ENCODE measurements at regions not wholly inside any gene's neighbourhood (a gene's known extent, or its start where the extent isn't known, plus 50 kb on each side); places are given as distances from the start of the nearest gene placed in this dataset.

DNA sequence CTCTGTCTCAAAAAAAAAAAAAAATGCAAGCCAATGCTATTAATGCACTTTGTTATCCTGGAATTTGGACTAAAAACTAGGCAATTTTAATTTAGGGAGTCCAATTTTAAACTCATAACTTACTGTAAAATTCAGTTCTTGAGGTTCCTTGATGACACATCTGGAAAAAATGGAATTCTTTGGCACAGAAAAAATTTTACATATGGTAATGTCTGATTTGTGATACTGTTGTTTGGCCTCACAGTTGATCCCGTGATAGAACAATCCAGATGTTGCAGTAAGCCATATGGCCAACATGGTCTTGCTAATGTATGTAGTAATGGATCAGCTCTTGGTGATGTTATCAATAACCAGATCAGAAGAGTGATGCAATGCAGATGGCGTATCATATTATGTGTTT, 1089.8 kb downstream of the FLRT2 start:
- TF ChIP-seq, protein P1, sequence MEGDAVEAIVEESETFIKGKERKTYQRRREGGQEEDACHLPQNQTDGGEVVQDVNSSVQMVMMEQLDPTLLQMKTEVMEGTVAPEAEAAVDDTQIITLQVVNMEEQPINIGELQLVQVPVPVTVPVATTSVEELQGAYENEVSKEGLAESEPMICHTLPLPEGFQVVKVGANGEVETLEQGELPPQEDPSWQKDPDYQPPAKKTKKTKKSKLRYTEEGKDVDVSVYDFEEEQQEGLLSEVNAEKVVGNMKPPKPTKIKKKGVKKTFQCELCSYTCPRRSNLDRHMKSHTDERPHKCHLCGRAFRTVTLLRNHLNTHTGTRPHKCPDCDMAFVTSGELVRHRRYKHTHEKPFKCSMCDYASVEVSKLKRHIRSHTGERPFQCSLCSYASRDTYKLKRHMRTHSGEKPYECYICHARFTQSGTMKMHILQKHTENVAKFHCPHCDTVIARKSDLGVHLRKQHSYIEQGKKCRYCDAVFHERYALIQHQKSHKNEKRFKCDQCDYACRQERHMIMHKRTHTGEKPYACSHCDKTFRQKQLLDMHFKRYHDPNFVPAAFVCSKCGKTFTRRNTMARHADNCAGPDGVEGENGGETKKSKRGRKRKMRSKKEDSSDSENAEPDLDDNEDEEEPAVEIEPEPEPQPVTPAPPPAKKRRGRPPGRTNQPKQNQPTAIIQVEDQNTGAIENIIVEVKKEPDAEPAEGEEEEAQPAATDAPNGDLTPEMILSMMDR (conservative IDR thresholded peaks at IDR 0.05): no peak
- TF ChIP-seq ZFX (IDR thresholded peaks at IDR 0.05): no peak

DNA sequence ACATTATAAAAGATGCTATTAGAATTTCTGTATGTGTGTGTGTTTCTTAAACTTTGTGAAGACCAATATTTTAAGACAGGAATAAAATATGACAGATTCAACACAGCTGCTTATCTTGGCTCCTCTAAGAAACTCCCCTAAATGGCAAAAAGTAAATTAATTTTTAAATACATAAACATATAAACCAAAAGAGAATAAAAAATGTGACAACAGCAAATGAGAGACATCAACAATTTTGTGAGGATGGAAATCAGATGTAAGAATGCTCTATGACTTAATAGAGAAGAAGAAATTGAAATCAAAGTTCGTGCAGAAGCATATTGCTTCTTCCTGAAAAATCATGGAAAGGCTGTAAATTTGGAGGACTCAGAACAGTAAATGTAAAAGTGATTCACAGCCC, 1083.8 kb downstream of the FLRT2 start:
- TF ChIP-seq, protein P1 (conservative IDR thresholded peaks at IDR 0.05): no peak
- TF ChIP-seq ZFX (IDR thresholded peaks at IDR 0.05): no peak
- H3K27ac ChIP-seq: no peak overlapping the region

More for the DNA sequence above, 1089.8 kb downstream of the FLRT2 start:
- no peak overlapping the region for H3K27ac ChIP-seq

DNA sequence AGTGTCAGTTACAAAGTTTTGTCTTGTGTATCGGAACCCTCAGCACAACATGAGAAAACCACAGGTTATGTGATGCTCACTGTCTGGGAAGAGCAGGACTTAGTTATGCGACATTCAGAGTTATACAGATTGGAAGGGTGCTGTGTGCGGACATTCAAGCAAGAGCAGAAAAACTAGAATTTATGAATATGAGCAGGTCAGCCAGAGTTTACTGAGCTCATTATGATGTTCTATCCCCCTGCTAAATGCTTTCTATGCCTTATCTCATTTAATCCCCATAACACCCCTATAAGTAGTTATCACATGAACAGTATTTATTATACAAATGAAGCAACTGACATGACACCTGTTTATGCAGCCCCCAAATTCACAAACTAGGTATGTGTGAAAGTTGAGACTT, 1083.2 kb downstream of the FLRT2 start:
- H3K27ac ChIP-seq: no peak overlapping the region
- TF ChIP-seq, protein P1 (conservative IDR thresholded peaks at IDR 0.05): no peak
- no peak for TF ChIP-seq ZFX (IDR thresholded peaks at IDR 0.05)

DNA sequence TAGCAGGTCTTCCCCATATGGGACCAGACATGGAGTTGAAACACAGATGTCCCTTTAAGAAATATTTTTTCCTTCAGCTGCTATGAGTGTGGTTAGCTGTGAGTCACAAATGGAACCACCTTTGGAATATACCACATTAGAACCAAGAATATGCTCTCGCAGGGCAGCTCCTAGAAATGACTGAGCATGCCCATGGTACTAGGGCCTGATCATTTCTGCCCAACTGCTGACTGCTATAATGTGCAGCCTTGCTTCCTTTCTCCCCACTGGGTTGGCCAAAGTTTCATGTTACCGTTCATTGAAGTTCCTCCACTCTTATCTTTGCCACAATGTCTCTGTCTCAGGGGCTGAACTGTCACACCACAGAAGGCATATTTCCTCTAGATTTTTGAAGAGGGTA, 1074.6 kb downstream of the FLRT2 start:
- TF ChIP-seq, protein P1 (conservative IDR thresholded peaks at IDR 0.05): no peak
- no peak overlapping the region for H3K27ac ChIP-seq

DNA sequence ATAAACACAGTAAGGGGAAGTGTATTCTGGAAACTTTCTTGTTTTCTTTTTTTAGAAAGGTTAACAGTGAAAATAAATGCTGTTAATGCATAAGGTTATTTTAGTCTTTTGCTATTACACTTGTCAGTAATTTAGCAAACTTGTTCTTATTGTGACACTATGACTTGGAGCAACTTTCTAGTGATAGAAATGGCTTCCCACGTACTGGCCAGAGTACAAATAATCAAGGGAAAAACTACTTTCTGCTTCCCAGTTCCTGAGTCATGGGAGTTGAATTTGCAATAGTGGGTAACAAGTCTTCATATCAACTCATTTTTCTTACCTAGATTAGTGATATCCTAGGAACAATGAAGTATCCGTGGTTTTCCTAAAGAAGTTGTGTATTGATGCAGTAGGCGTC, 1072.3 kb downstream of the FLRT2 start:
- no peak overlapping the region for H3K27ac ChIP-seq
- TF ChIP-seq, protein P1 (conservative IDR thresholded peaks at IDR 0.05): no peak
- TF ChIP-seq ZFX (IDR thresholded peaks at IDR 0.05): no peak

DNA sequence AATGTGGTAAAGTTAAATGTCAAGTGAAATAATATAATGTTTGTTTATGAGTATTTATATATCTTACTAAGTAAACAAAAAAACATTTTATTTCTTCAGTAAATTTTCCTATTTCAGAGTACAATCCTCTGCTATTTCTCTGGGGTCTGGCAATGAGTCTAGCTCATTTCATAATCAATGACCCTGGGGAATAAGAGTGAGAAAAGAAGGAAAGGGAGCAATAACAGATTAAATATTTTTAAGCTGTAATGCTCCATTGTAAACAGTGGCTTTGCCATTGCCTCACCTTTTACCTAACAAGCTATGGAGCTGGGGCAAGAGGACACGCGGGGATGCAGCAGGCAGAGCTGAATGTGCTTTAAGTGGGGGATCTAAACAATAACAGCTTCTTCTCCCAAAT, 1071.9 kb downstream of the FLRT2 start:
- TF ChIP-seq, protein P1 (conservative IDR thresholded peaks at IDR 0.05): no peak
- TF ChIP-seq ZFX (IDR thresholded peaks at IDR 0.05): no peak

DNA sequence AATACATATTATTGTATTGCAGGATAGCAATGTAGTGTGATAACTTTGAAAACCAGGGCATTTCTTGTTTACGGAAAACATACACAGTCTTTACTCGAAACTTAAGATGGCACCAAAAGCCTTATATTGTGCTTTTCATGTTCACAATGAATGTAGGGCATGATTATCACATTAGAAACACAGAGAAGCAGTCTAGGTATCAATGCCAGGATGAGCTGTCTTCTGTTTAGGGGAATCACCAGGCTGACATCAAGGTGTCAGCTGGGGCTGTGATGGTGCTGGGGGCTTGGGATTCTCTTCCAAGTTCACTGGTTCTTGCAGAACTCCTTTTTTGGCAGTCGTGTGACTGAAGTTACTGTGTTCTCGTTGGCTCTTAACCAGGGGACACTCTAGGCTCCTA, 1067.3 kb downstream of the FLRT2 start:
- TF ChIP-seq, protein P1 (conservative IDR thresholded peaks at IDR 0.05): no peak
- no peak for TF ChIP-seq ZFX (IDR thresholded peaks at IDR 0.05)
- H3K27ac ChIP-seq: no peak overlapping the region

More for the DNA sequence above, 1071.9 kb downstream of the FLRT2 start:
- H3K27ac ChIP-seq: no peak overlapping the region

Data from C4-2B (cell line).